ENCODE measurements at regions not wholly inside any gene's neighbourhood (a gene's known extent, or its start where the extent isn't known, plus 50 kb on each side); places are given as distances from the start of the nearest gene placed in this dataset.

GRCh38 chr5:167849874-167850273, 441.6 kb upstream of the WWC1 start:
- TF ChIP-seq CTCF (IDR thresholded peaks at IDR 0.05), result no peak
- TF ChIP-seq EP300 (IDR thresholded peaks at IDR 0.05; ENCODE audit: low read depth), result no peak
- TF ChIP-seq POLR2AphosphoS5 (IDR thresholded peaks at IDR 0.05), result no peak

Measured in transverse colon (tissue), 4 donors.